GM23338 (cell line): ENCODE measurements at regions not wholly inside any gene's neighbourhood (a gene's known extent, or its start where the extent isn't known, plus 50 kb on each side); places are given as distances from the start of the nearest gene placed in this dataset.

Experiments used
- CREB1 ChIP-seq: fragments of 250-450 bp; sonication (Bioruptor Pico); IDR thresholded peaks from 2 replicates; pipeline ENCODE4 v1.5.0; 2020; ENCODE audit warnings: low read depth, mild to moderate bottlenecking, moderate library complexity
- ETS1 ChIP-seq: IDR thresholded peaks from 2 replicates; pipeline ENCODE4 v1.6.1; 2016; ENCODE audit warnings: antibody characterized with exemption
- EZH2 ChIP-seq: fragments of 200-600 bp; sonication (generic); IDR thresholded peaks from one replicate; pipeline ENCODE4 v1.8.0; 2017; ENCODE audit warnings: antibody characterized with exemption, mild to moderate bottlenecking, low read depth; ENCODE audit not compliant: unreplicated experiment
- EZH2phosphoT487 ChIP-seq: fragments of 200-600 bp; sonication (generic); IDR thresholded peaks from one replicate; pipeline ENCODE4 v1.8.1; 2018; ENCODE audit warnings: antibody characterized with exemption; ENCODE audit not compliant: unreplicated experiment
- JUNB ChIP-seq: IDR thresholded peaks from one replicate; pipeline ENCODE4 v1.6.1; 2016; ENCODE audit warnings: antibody characterized with exemption; ENCODE audit not compliant: unreplicated experiment
- NANOG ChIP-seq: IDR thresholded peaks from 2 replicates; pipeline ENCODE4 v1.6.1; 2016; ENCODE audit warnings: antibody characterized with exemption, borderline replicate concordance
- POLR2AphosphoS5 ChIP-seq: IDR thresholded peaks from 2 replicates; pipeline ENCODE4 v1.6.1; 2016; ENCODE audit warnings: antibody characterized with exemption, low read depth
- REST ChIP-seq: IDR thresholded peaks from one replicate; pipeline ENCODE4 v1.6.1; 2018; ENCODE audit warnings: antibody characterized with exemption; ENCODE audit not compliant: unreplicated experiment
- STAT1 ChIP-seq: IDR thresholded peaks from one replicate; pipeline ENCODE4 v1.6.1; 2016; ENCODE audit warnings: antibody characterized with exemption; ENCODE audit not compliant: unreplicated experiment
- ZNF331 ChIP-seq: fragments of 250-450 bp; sonication (Bioruptor Pico); IDR thresholded peaks from 2 replicates; pipeline ENCODE4 v1.5.0; 2020; ENCODE audit warnings: low read depth, mild to moderate bottlenecking, moderate library complexity
- ZNF462 ChIP-seq: fragments of 250-450 bp; sonication (Bioruptor Pico); IDR thresholded peaks from 2 replicates; pipeline ENCODE4 v1.5.0; 2020; ENCODE audit warnings: mild to moderate bottlenecking, moderate library complexity
- TF ChIP-seq, protein P1 (sequence below), 2 experiments: fragments of 200-600 bp in 1 of 2; sonication (generic) in 1 of 2; conservative IDR thresholded peaks; 2 replicates each; pipeline versions ENCODE4 v1.5.1 to v1.6.1; 2016 to 2017; ENCODE audit warnings: antibody characterized with exemption in 2 of 2, low read depth in 2 of 2, mild to moderate bottlenecking in 2 of 2, moderate library complexity in 1 of 2

DNA sequence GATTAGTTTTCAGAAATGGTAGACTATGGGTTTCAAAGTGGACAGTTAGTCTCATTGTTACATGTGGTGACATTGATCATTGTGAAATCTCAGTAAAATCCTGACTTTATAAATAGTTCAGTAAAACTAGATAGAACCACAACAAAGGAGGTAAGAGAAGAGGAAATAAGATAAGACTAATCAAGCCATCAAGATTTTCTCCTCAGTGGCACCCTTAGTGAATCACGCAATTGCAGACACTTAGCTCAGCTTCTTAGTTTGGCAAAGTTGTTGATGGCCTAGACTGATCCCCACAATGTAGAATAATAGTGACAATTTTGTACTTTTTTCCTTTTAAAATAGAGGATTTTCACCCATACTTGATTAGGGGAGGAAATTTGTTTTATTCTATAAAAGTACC, 426.7 kb upstream of the ITGA1 start:
- no peak for TF ChIP-seq POLR2AphosphoS5
- TF ChIP-seq, protein P1, sequence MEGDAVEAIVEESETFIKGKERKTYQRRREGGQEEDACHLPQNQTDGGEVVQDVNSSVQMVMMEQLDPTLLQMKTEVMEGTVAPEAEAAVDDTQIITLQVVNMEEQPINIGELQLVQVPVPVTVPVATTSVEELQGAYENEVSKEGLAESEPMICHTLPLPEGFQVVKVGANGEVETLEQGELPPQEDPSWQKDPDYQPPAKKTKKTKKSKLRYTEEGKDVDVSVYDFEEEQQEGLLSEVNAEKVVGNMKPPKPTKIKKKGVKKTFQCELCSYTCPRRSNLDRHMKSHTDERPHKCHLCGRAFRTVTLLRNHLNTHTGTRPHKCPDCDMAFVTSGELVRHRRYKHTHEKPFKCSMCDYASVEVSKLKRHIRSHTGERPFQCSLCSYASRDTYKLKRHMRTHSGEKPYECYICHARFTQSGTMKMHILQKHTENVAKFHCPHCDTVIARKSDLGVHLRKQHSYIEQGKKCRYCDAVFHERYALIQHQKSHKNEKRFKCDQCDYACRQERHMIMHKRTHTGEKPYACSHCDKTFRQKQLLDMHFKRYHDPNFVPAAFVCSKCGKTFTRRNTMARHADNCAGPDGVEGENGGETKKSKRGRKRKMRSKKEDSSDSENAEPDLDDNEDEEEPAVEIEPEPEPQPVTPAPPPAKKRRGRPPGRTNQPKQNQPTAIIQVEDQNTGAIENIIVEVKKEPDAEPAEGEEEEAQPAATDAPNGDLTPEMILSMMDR (conservative IDR thresholded peaks at IDR 0.05; ENCODE audit: low read depth in 2 of 2), result no peak
- no peak for TF ChIP-seq EZH2
- TF ChIP-seq CREB1, result no peak
- TF ChIP-seq EZH2phosphoT487, result no peak
- no peak for TF ChIP-seq ZNF462 (CRISPR knock-in tag)
- TF ChIP-seq ETS1, result no peak
- no peak for TF ChIP-seq JUNB
- no peak for TF ChIP-seq REST
- no peak for TF ChIP-seq STAT1
- no peak for TF ChIP-seq ZNF331 (CRISPR knock-in tag)
- TF ChIP-seq NANOG, result no peak
